C4-2B (cell line): ENCODE measurements at regions not wholly inside any gene's neighbourhood (a gene's known extent, or its start where the extent isn't known, plus 50 kb on each side); places are given as distances from the start of the nearest gene placed in this dataset.

Experiments used
- ZFX ChIP-seq: fragments of 450-650 bp; IDR thresholded peaks from 2 replicates; pipeline ENCODE4 v1.6.1; 2017
- TF ChIP-seq, protein P1 (sequence below): fragments of 450-650 bp; conservative IDR thresholded peaks from 2 replicates; pipeline ENCODE4 v1.5.1; 2017; ENCODE audit warnings: mild to moderate bottlenecking

DNA sequence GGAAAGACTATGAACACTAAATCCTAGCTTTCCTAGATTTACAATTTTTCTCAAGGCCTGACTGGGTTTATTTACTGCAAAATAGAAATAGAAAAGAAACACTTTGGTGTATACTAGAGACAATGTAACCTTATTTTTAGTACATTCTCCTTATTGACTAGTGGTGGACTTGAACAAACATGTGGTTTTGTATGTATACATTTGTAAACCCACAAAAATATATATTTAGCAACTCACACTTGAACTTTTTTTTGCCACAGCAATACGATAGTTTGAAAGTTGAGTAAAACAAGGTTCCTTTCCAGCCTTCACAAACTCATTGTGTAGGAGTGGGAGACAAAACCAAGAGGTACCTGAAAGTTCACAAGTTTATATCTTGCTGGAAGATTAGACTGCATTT lies 1633.4 kb upstream of the LRRTM1 start:
- TF ChIP-seq, protein P1, sequence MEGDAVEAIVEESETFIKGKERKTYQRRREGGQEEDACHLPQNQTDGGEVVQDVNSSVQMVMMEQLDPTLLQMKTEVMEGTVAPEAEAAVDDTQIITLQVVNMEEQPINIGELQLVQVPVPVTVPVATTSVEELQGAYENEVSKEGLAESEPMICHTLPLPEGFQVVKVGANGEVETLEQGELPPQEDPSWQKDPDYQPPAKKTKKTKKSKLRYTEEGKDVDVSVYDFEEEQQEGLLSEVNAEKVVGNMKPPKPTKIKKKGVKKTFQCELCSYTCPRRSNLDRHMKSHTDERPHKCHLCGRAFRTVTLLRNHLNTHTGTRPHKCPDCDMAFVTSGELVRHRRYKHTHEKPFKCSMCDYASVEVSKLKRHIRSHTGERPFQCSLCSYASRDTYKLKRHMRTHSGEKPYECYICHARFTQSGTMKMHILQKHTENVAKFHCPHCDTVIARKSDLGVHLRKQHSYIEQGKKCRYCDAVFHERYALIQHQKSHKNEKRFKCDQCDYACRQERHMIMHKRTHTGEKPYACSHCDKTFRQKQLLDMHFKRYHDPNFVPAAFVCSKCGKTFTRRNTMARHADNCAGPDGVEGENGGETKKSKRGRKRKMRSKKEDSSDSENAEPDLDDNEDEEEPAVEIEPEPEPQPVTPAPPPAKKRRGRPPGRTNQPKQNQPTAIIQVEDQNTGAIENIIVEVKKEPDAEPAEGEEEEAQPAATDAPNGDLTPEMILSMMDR, result no peak
- no peak for TF ChIP-seq ZFX
